Liver (tissue), 7 donors: ENCODE measurements at regions not wholly inside any gene's neighbourhood (a gene's known extent, or its start where the extent isn't known, plus 50 kb on each side); places are given as distances from the start of the nearest gene placed in this dataset.
"Not testable (repeated sequence)": the region's sequence is repeated elsewhere in the genome, so short reads cannot be mapped to it uniquely, and the experiment has no call there.

Source experiments
- DNase-seq: peaks from one replicate; pipeline ENCODE4 v3.0.0-alpha.2; 2017; ENCODE audit warnings: low spot score
- H3K27ac ChIP-seq, 2 donors: one replicate each; pipeline ENCODE4 v1.7.0; 2013; ENCODE audit warnings: inconsistent platforms in 2 of 2, low read length in 2 of 2, control low read depth in 1 of 2, low read depth in 1 of 2, mild to moderate bottlenecking in 1 of 2
- H3K27me3 ChIP-seq, 4 donors: one replicate each; pipeline versions ENCODE4 v1.6.1 to v1.7.0; 2013; ENCODE audit warnings: low read length in 3 of 4, inconsistent platforms in 1 of 4, mild to moderate bottlenecking in 1 of 4, moderate library complexity in 1 of 4; ENCODE audit not compliant: control insufficient read depth in 4 of 4, insufficient read depth in 4 of 4
- H3K36me3 ChIP-seq, 4 donors: one replicate each; pipeline versions ENCODE4 v1.6.1 to v1.7.0; 2013; ENCODE audit warnings: low read length in 3 of 4, mild to moderate bottlenecking in 3 of 4, low read depth in 1 of 4, moderate library complexity in 1 of 4; ENCODE audit not compliant: control insufficient read depth in 4 of 4, insufficient read depth in 3 of 4
- H3K4me1 ChIP-seq, 4 donors: one replicate each; pipeline versions ENCODE4 v1.6.1 to v1.7.0; 2013; ENCODE audit warnings: low read length in 3 of 4, mild to moderate bottlenecking in 3 of 4, moderate library complexity in 1 of 4; ENCODE audit not compliant: control insufficient read depth in 4 of 4, insufficient read depth in 4 of 4
- H3K4me3 ChIP-seq, 3 donors: one replicate each; pipeline versions ENCODE4 v1.6.1 to v1.7.0; 2013; ENCODE audit warnings: low read length in 3 of 3, control low read depth in 1 of 3, low read depth in 1 of 3, mild to moderate bottlenecking in 1 of 3
- H3K9ac ChIP-seq, 2 donors: one replicate each; pipeline ENCODE4 v1.7.0; 2013; ENCODE audit warnings: low read length in 2 of 2, mild to moderate bottlenecking in 2 of 2, moderate library complexity in 2 of 2, control low read depth in 1 of 2, low read depth in 1 of 2
- H3K9me3 ChIP-seq, 4 donors: one replicate each; pipeline versions ENCODE4 v1.6.1 to v1.7.0; 2013; ENCODE audit warnings: low read length in 3 of 4; ENCODE audit not compliant: control insufficient read depth in 4 of 4
- ATF3 ChIP-seq: IDR thresholded peaks from 2 replicates; pipeline ENCODE4 v1.6.1; 2016; ENCODE audit warnings: antibody characterized with exemption
- EGR1 ChIP-seq, 2 donors: IDR thresholded peaks; 2 replicates each; pipeline ENCODE4 v1.6.1; 2016 to 2018; ENCODE audit warnings: antibody characterized with exemption in 2 of 2, low read depth in 2 of 2
- FOXA1 ChIP-seq: IDR thresholded peaks from 2 replicates; pipeline ENCODE4 v1.6.1; 2016; ENCODE audit warnings: antibody characterized with exemption
- FOXA2 ChIP-seq: IDR thresholded peaks from 2 replicates; pipeline ENCODE4 v1.6.1; 2016; ENCODE audit warnings: antibody characterized with exemption
- GABPA ChIP-seq, 2 donors: IDR thresholded peaks in 1 of 2; conservative IDR thresholded peaks in 1 of 2; 2 replicates each; pipeline ENCODE4 v1.6.1; 2016; ENCODE audit warnings: antibody characterized with exemption in 2 of 2, mild to moderate bottlenecking in 1 of 2, moderate library complexity in 1 of 2
- HNF4G ChIP-seq: IDR thresholded peaks from 2 replicates; pipeline ENCODE4 v1.6.1; 2016; ENCODE audit warnings: antibody characterized with exemption
- JUND ChIP-seq, 2 donors: IDR thresholded peaks; 2 replicates each; pipeline ENCODE4 v1.6.1; 2016; ENCODE audit warnings: antibody characterized with exemption in 2 of 2
- MAX ChIP-seq: IDR thresholded peaks from 2 replicates; pipeline ENCODE4 v1.6.1; 2016; ENCODE audit warnings: antibody characterized with exemption
- NR2F2 ChIP-seq: IDR thresholded peaks from 2 replicates; pipeline ENCODE4 v1.6.1; 2016; ENCODE audit warnings: antibody characterized with exemption
- RAD21 ChIP-seq, 2 donors: IDR thresholded peaks; 2 replicates each; pipeline ENCODE4 v1.6.1; 2016; ENCODE audit warnings: antibody characterized with exemption in 2 of 2, mild to moderate bottlenecking in 2 of 2
- REST ChIP-seq: IDR thresholded peaks from 2 replicates; pipeline ENCODE4 v1.6.1; 2016; ENCODE audit warnings: antibody characterized with exemption, mild to moderate bottlenecking
- SP1 ChIP-seq: IDR thresholded peaks from 2 replicates; pipeline ENCODE4 v1.6.1; 2018; ENCODE audit warnings: antibody characterized with exemption, mild to moderate bottlenecking
- TAF1 ChIP-seq: conservative IDR thresholded peaks from 2 replicates; pipeline ENCODE4 v1.6.1; 2016; ENCODE audit warnings: antibody characterized with exemption, mild to moderate bottlenecking
- ZBTB33 ChIP-seq: IDR thresholded peaks from 2 replicates; pipeline ENCODE4 v1.6.1; 2016; ENCODE audit warnings: antibody characterized with exemption
- WGBS: extraction: QIAGEN DNeasy Blood & Tissue Kit; methylation state at CpG from one replicate; pipeline ENCODE4 v1.1.7; 2013; 5-methylcytosine and 5-hydroxymethylcytosine counted together
- donor health status: healthy.
- donor health status: healthy.
- donor health status: healthy.
- donor health status: healthy.

- no peaks in the 10 kb centered on the region for H3K4me1 ChIP-seq
- DNase-seq, result no peak
- TF ChIP-seq REST (no peak), EGR1 (IDR thresholded peaks at IDR 0.05; ENCODE audit: low read depth in 2 of 2) (no peak), FOXA2 (no peak), SP1 (no peak), NR2F2 (no peak), ZBTB33 (no peak), ATF3 (no peak), MAX (no peak), JUND (IDR thresholded peaks at IDR 0.05) (no peak), HNF4G (no peak), GABPA (IDR thresholded peaks at IDR 0.05 in 1 of 2, conservative IDR thresholded peaks at IDR 0.05 in 1 of 2) (no peak), TAF1 (no peak)
- H3K36me3 ChIP-seq, result no peaks in the 10 kb centered on the region
- H3K27ac ChIP-seq, result no peak overlapping the region
- no peak overlapping the region for H3K9ac ChIP-seq
- H3K4me3 ChIP-seq, result no peak overlapping the region
- H3K27me3 ChIP-seq, result no peaks in the 10 kb centered on the region
- 81% methylated on average over 4 of the region's 4 CpGs for WGBS
- H3K9me3 ChIP-seq, result no peaks in the 10 kb centered on the region
Measured at GRCh38 chr4:188444500-188444899, 305.3 kb downstream of the TRIML1 start.

- H3K4me3 ChIP-seq, H3K9me3 ChIP-seq, H3K4me1 ChIP-seq, H3K9ac ChIP-seq, H3K36me3 ChIP-seq, DNase-seq, H3K27me3 ChIP-seq, H3K27ac ChIP-seq: not testable (repeated sequence)
- 52% methylated on average over 4 of the region's 4 CpGs for WGBS
Measured at GRCh38 chr4:188448996-188449395, 309.8 kb downstream of the TRIML1 start.

GRCh38 chr4:188450571-188450970, 311.3 kb downstream of the TRIML1 start:
- no peak overlapping the region for H3K27ac ChIP-seq
- H3K36me3 ChIP-seq, result no peaks in the 10 kb centered on the region
- H3K4me1 ChIP-seq, result no peaks in the 10 kb centered on the region
- H3K9ac ChIP-seq, result no peak overlapping the region
- WGBS, result 86% methylated on average over 3 of the region's 3 CpGs
- H3K9me3 ChIP-seq, result no peaks in the 10 kb centered on the region
- no peaks in the 10 kb centered on the region for H3K27me3 ChIP-seq
- TF ChIP-seq RAD21 (IDR thresholded peaks at IDR 0.05) (no peak), MAX (no peak), GABPA (IDR thresholded peaks at IDR 0.05 in 1 of 2, conservative IDR thresholded peaks at IDR 0.05 in 1 of 2) (no peak), NR2F2 (no peak), SP1 (no peak), ATF3 (no peak), REST (no peak), FOXA1 (no peak)
- no peak for DNase-seq
- H3K4me3 ChIP-seq, result no peak overlapping the region
